ENCODE measurements at regions not wholly inside any gene's neighbourhood (a gene's known extent, or its start where the extent isn't known, plus 50 kb on each side); places are given as distances from the start of the nearest gene placed in this dataset.

DNA sequence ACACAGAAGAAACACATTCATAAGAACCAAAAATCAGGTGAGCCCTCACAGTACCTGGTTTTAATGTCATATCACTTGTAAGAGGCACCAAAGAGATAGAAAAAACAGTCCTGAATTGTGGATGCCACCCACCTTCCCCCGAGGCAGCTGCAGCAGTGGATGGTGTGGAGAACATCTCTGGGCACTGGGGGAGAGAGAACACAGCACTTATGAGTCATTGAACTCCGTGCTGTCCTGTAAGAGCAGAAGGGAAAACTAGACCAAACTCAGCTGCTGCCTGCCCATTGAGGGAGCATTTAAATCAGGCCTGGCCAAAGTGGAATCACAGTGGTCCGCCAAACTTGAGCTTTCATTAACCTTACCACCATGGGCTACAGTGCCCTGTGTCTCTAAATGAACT lies 296.2 kb downstream of the SPATA31D1 start:
- intact Hi-C loops (cut with micrococcal nuclease) = no loop called here
- BruUV-seq (replicated peaks) = no TSS peak
- Histone ChIP-seq H3K4me1 (ENCODE audit: insufficient read depth, low read length) (no peaks in the 10 kb centered on the region), H3K4me3 (ENCODE audit: low read length) (no peak overlapping the region), H3K27me3 (ENCODE audit: low read length) (no peaks in the 10 kb centered on the region), H4K20me1 (ENCODE audit: low read length) (no peaks in the 10 kb centered on the region), H3K4me2 (ENCODE audit: low read length) (no peak overlapping the region), H2AFZ (ENCODE audit: low read length) (no peak overlapping the region), H3K9me3 (ENCODE audit: low read length) (no peaks in the 10 kb centered on the region), H3K9me2 (replicated peaks; ENCODE audit: low read length) (no peaks in the 10 kb centered on the region), H3K9ac (ENCODE audit: low read length) (no peak overlapping the region), H3K36me3 (ENCODE audit: low read depth, low read length) (no peaks in the 10 kb centered on the region), H3K27ac (ENCODE audit: low read length) (no peak overlapping the region), H3F3A (ENCODE audit: low read length, unreplicated experiment) (no peaks in the 10 kb centered on the region), H3K79me2 (ENCODE audit: low read length) (no peaks in the 10 kb centered on the region)
- no peak for DNase-seq
- CTCF ChIA-PET = no interaction called here
- TF ChIP-seq, protein P1, sequence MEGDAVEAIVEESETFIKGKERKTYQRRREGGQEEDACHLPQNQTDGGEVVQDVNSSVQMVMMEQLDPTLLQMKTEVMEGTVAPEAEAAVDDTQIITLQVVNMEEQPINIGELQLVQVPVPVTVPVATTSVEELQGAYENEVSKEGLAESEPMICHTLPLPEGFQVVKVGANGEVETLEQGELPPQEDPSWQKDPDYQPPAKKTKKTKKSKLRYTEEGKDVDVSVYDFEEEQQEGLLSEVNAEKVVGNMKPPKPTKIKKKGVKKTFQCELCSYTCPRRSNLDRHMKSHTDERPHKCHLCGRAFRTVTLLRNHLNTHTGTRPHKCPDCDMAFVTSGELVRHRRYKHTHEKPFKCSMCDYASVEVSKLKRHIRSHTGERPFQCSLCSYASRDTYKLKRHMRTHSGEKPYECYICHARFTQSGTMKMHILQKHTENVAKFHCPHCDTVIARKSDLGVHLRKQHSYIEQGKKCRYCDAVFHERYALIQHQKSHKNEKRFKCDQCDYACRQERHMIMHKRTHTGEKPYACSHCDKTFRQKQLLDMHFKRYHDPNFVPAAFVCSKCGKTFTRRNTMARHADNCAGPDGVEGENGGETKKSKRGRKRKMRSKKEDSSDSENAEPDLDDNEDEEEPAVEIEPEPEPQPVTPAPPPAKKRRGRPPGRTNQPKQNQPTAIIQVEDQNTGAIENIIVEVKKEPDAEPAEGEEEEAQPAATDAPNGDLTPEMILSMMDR (conservative IDR thresholded peaks at IDR 0.05; ENCODE audit: low read depth, low read length) = no peak
- no peak for TF ChIP-seq EZH2phosphoT487 (IDR thresholded peaks at IDR 0.05; ENCODE audit: borderline replicate concordance, low read length)
- no peak for TF ChIP-seq EZH2 (IDR thresholded peaks at IDR 0.05; ENCODE audit: low read length, unreplicated experiment)
- POLR2A ChIA-PET (ENCODE audit: unreplicated experiment) = no interaction called here
- ATAC-seq = no peak

DNA sequence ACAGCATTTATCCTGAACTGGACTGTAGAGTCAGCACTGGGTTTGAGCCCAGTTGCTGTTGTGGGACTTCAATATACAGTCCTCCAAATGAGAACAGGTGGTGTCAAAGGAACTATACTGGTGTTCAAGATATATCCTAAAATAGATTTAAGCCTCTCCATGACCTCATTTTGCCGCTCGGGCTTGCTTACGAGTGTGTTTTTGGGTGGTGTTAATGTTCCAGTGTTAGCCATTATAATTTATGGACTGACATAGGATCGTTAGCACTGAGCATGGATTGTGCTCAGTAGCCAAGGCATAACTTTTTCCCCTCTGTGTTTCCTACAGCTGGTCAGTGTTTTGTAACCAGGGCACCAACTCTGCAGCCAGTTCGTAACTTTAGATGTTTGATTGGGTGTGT lies 306.6 kb downstream of the SPATA31D1 start:
- ATAC-seq (no peak), DNase-seq (no peak)
- Histone ChIP-seq H3K4me1 (ENCODE audit: insufficient read depth, low read length) (no peaks in the 10 kb centered on the region), H3K4me2 (ENCODE audit: low read length) (no peak overlapping the region), H3K9ac (ENCODE audit: low read length) (no peak overlapping the region), H3K9me2 (replicated peaks; ENCODE audit: low read length) (no peaks in the 10 kb centered on the region), H3K79me2 (ENCODE audit: low read length) (no peaks in the 10 kb centered on the region), H2AFZ (ENCODE audit: low read length) (no peak overlapping the region), H4K20me1 (ENCODE audit: low read length) (no peaks in the 10 kb centered on the region), H3K36me3 (ENCODE audit: low read depth, low read length) (no peaks in the 10 kb centered on the region), H3K9me3 (ENCODE audit: low read length) (no peaks in the 10 kb centered on the region), H3F3A (ENCODE audit: low read length, unreplicated experiment) (no peaks in the 10 kb centered on the region), H3K27ac (ENCODE audit: low read length) (no peak overlapping the region), H3K4me3 (ENCODE audit: low read length) (no peak overlapping the region), H3K27me3 (ENCODE audit: low read length) (no peaks in the 10 kb centered on the region)
- CTCF ChIA-PET = no interaction called here
- intact Hi-C loops (cut with micrococcal nuclease) = no loop called here
- BruUV-seq (replicated peaks) = no TSS peak
- TF ChIP-seq, protein P1 (conservative IDR thresholded peaks at IDR 0.05; ENCODE audit: low read depth, low read length) = no peak
- no peak for TF ChIP-seq EZH2 (IDR thresholded peaks at IDR 0.05; ENCODE audit: low read length, unreplicated experiment)
- TF ChIP-seq EZH2phosphoT487 (IDR thresholded peaks at IDR 0.05; ENCODE audit: borderline replicate concordance, low read length) = no peak
- POLR2A ChIA-PET (ENCODE audit: unreplicated experiment) = no interaction called here

- H3K27ac ChIP-seq (ENCODE audit: low read length) = no peak overlapping the region
- H3K4me2 ChIP-seq (ENCODE audit: low read length) = no peak overlapping the region
- H4K20me1 ChIP-seq (ENCODE audit: low read length) = no peaks in the 10 kb centered on the region
- no TSS peak for BruUV-seq (replicated peaks)
- TF ChIP-seq EZH2 (IDR thresholded peaks at IDR 0.05; ENCODE audit: low read length, unreplicated experiment) (no peak), EZH2phosphoT487 (IDR thresholded peaks at IDR 0.05; ENCODE audit: borderline replicate concordance, low read length) (no peak)
- TF ChIP-seq, protein P1 (conservative IDR thresholded peaks at IDR 0.05; ENCODE audit: low read depth, low read length) = no peak
- H3K9ac ChIP-seq (ENCODE audit: low read length) = no peak overlapping the region
- H3K27me3 ChIP-seq (ENCODE audit: low read length) = no peaks in the 10 kb centered on the region
- no peaks in the 10 kb centered on the region for H3F3A ChIP-seq (ENCODE audit: low read length, unreplicated experiment)
- H3K9me3 ChIP-seq (ENCODE audit: low read length) = no peaks in the 10 kb centered on the region
- H3K4me1 ChIP-seq (ENCODE audit: insufficient read depth, low read length) = no peaks in the 10 kb centered on the region
- ATAC-seq = no peak
- ChIA-PET CTCF (no interaction called here), POLR2A (ENCODE audit: unreplicated experiment) (no interaction called here)
- no peak overlapping the region for H2AFZ ChIP-seq (ENCODE audit: low read length)
- no peaks in the 10 kb centered on the region for H3K36me3 ChIP-seq (ENCODE audit: low read depth, low read length)
- no peaks in the 10 kb centered on the region for H3K9me2 ChIP-seq (replicated peaks; ENCODE audit: low read length)
- no peak overlapping the region for H3K4me3 ChIP-seq (ENCODE audit: low read length)
- intact Hi-C loops (cut with micrococcal nuclease) = no loop called here
- H3K79me2 ChIP-seq (ENCODE audit: low read length) = no peaks in the 10 kb centered on the region
- DNase-seq = no peak
These were observed 311.3 kb downstream of the SPATA31D1 start for GRCh38 chr9:82299870-82300269.

Measured in PC-3 (cell line).